ENCODE measurements at regions not wholly inside any gene's neighbourhood (a gene's known extent, or its start where the extent isn't known, plus 50 kb on each side); places are given as distances from the start of the nearest gene placed in this dataset.
"Not testable (repeated sequence)": the region's sequence is repeated elsewhere in the genome, so short reads cannot be mapped to it uniquely, and the experiment has no call there.

DNA sequence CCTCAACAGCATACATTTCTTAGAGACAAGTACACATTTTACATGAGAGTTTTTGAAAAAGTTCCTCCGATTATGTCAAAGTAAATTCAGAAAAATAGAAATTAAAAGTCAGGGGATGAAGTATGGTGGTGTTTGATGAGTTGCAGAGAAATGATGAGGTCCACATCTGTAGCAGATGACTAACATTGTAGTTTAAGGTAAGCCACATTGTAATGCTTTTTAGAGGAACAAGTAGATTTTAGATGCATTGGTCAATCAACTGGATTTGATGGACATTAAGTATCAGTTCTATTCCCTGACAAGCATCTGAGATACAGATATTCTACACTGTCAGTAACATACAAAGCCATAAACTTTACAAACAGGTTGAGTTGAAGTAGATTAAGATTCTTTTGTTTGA lies 402.4 kb upstream of the RORB start:
- no peaks in the 10 kb centered on the region for H3K4me1 ChIP-seq
- H3K36me3 ChIP-seq: no peaks in the 10 kb centered on the region
- no peaks in the 10 kb centered on the region for H3K9me3 ChIP-seq (replicated peaks in 1 of 11)
- H3K27me3 ChIP-seq: no peaks in the 10 kb centered on the region
- no peak overlapping the region for H3K4me2 ChIP-seq
- H3K27ac ChIP-seq: no peak overlapping the region
- no peak overlapping the region for H3K4me3 ChIP-seq
- no peak for TF ChIP-seq Cebpa-rat (IDR thresholded peaks at IDR 0.05)
- no peaks in the 10 kb centered on the region for H4K20me1 ChIP-seq
- no peak overlapping the region for H3K9ac ChIP-seq

DNA sequence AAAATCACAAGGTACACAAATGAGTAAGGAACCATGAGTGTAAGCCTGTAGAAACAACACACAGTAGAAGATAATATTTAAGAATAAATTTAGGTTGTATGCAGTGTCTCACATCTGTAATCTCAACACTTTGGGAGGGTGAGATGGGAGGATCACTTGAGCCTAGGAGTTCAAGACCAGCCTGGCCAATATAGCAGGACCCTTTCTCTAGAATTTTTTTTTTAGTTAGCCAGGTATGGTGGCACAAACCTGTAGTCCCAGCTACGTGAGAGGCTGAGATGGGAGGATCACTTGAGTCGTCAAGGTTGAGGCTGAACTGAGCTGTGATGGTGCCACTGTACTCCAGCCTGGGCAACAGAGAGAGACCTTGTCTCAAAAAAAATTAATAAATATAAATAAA lies 401.2 kb upstream of the RORB start:
- H4K20me1 ChIP-seq: no peaks in the 10 kb centered on the region
- H3K27ac ChIP-seq: no peak overlapping the region
- no peaks in the 10 kb centered on the region for H3K36me3 ChIP-seq
- H3K9me3 ChIP-seq (replicated peaks in 1 of 11): no peaks in the 10 kb centered on the region
- H3K9ac ChIP-seq: no peak overlapping the region
- H3K4me1 ChIP-seq: no peaks in the 10 kb centered on the region
- no peak overlapping the region for H3K4me2 ChIP-seq
- no peak for TF ChIP-seq Cebpa-rat (IDR thresholded peaks at IDR 0.05)
- H3K4me3 ChIP-seq: no peak overlapping the region
- H3K27me3 ChIP-seq: no peaks in the 10 kb centered on the region

GRCh38 chr9:74096420-74096819 lies 400.7 kb upstream of the RORB start:
- no peak for TF ChIP-seq Cebpa-rat (IDR thresholded peaks at IDR 0.05)
- H3K36me3 ChIP-seq: no peaks in the 10 kb centered on the region
- no peaks in the 10 kb centered on the region for H4K20me1 ChIP-seq
- H3K9ac ChIP-seq: no peak overlapping the region
- no peaks in the 10 kb centered on the region for H3K9me3 ChIP-seq (replicated peaks in 1 of 11)
- no peak overlapping the region for H3K27ac ChIP-seq
- no peaks in the 10 kb centered on the region for H3K27me3 ChIP-seq
- H3K4me3 ChIP-seq: no peak overlapping the region
- no peaks in the 10 kb centered on the region for H3K4me1 ChIP-seq
- H3K4me2 ChIP-seq: no peak overlapping the region

DNA sequence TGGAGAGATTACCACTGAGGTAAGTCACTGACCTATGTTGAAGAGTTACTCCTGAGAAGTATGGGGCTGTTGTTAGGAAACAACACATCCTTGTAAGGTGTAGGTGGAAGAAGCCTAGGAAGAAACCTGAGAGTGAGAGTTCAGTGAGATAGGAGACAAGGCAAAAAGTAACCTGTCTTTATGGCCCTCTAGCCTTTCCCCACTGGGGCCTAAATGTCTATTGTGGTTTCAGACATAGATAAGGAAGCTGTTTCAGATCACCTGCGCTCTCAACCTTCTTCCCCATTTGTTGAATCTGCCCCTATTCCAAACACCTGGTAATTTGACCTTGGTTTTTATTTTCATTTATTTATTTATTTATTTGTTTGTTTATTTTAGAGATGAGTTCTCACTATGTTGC lies 397.1 kb upstream of the RORB start:
- no peaks in the 10 kb centered on the region for H3K36me3 ChIP-seq
- no peaks in the 10 kb centered on the region for H4K20me1 ChIP-seq
- H3K9ac ChIP-seq: no peak overlapping the region
- no peaks in the 10 kb centered on the region for H3K4me1 ChIP-seq
- TF ChIP-seq Cebpa-rat (IDR thresholded peaks at IDR 0.05): no peak
- H3K4me3 ChIP-seq: no peak overlapping the region
- no peak overlapping the region for H3K27ac ChIP-seq
- no peaks in the 10 kb centered on the region for H3K27me3 ChIP-seq
- H3K9me3 ChIP-seq (replicated peaks in 1 of 11): peaks cover 0 to 11% (median 3%) of the 10 kb centered on the region in 11 experiments; a peak in 3 of 22 replicates
- H3K4me2 ChIP-seq: no peak overlapping the region

- H3K4me3 ChIP-seq, H3K9ac ChIP-seq, H4K20me1 ChIP-seq, H3K36me3 ChIP-seq, H3K27me3 ChIP-seq, H3K27ac ChIP-seq, H3K4me2 ChIP-seq, H3K4me1 ChIP-seq: not testable (repeated sequence)
- peaks cover 0 to 11% (median 4%) of the 10 kb centered on the region in 11 experiments; a peak in 3 of 22 replicates for H3K9me3 ChIP-seq (replicated peaks in 1 of 11)
Observed at GRCh38 chr9:74102148-74102547, 395.0 kb upstream of the RORB start.

DNA sequence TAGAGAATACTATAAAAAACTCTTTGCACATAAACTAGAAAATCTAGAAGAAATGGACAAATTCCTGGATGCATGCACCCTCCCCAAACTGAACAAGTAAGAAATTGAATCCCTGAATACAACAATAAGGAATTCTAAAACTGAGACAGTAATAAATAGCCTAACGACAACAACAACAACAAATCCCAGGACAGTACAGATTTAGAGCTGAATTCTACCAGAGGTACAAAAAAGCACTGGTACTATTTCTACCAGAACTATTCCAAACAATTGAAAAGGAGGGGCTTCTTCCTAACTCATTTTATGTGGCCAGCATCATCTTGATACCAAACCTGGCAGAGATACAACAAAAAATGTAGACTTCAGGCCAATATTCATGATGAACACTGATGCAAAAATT lies 394.4 kb upstream of the RORB start:
- H3K4me3 ChIP-seq: no peak overlapping the region
- H3K27me3 ChIP-seq: no peaks in the 10 kb centered on the region
- no peak overlapping the region for H3K9ac ChIP-seq
- no peak for TF ChIP-seq Cebpa-rat (IDR thresholded peaks at IDR 0.05)
- H3K4me1 ChIP-seq: no peaks in the 10 kb centered on the region
- H4K20me1 ChIP-seq: no peaks in the 10 kb centered on the region
- no peaks in the 10 kb centered on the region for H3K36me3 ChIP-seq
- H3K4me2 ChIP-seq: no peak overlapping the region
- no peak overlapping the region for H3K27ac ChIP-seq
- H3K9me3 ChIP-seq (replicated peaks in 1 of 11): peaks cover 0 to 11% (median 4%) of the 10 kb centered on the region in 11 experiments; a peak in 3 of 22 replicates

DNA sequence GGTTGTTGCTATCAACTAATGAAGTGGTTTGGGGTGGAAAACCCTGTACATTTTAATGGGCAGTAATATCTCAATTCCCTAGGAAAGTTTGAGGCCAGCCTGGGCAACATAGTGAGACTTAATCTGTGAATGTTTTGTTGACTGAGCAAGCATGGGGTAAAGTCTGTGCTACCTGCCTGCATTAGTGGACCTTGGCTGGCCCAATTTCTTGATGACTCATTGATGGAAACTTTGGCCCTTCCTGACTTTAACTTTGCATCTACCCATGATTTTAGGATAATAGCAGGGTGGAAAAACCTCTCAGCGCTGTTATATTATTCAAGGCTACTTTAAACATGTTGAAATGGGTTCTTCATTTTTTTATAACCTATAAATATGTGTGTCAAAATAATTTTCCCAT lies 389.4 kb upstream of the RORB start:
- no peak for TF ChIP-seq Cebpa-rat (IDR thresholded peaks at IDR 0.05)
- H3K27ac ChIP-seq: no peak overlapping the region
- H3K4me2 ChIP-seq: no peak overlapping the region
- no peak overlapping the region for H3K4me3 ChIP-seq
- no peaks in the 10 kb centered on the region for H3K36me3 ChIP-seq
- peaks cover 0 to 11% (median 4%) of the 10 kb centered on the region in 11 experiments; a peak in 3 of 22 replicates for H3K9me3 ChIP-seq (replicated peaks in 1 of 11)
- H3K4me1 ChIP-seq: no peaks in the 10 kb centered on the region
- no peaks in the 10 kb centered on the region for H4K20me1 ChIP-seq
- no peak overlapping the region for H3K9ac ChIP-seq
- H3K27me3 ChIP-seq: no peaks in the 10 kb centered on the region

DNA sequence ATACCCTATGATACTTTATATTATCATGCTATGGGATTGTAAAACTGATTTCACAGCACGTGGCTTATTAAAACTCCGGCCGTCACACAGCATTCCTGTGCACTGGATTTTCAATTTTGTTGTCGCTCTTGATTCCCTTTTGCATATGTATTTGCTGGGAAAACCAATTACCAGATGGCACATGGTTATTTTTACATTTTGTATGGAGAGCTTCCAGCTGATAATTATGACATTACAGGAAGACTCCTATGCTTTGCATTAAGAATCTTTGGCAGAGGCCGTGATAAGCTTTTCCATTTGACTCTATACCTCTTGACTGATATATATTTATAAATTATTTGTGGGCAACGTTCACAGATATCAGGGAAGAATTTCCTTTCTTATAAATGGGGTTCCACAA lies 381.2 kb upstream of the RORB start:
- no peak overlapping the region for H3K9ac ChIP-seq
- no peak overlapping the region for H3K4me2 ChIP-seq
- H4K20me1 ChIP-seq: no peaks in the 10 kb centered on the region
- no peak for TF ChIP-seq Cebpa-rat (IDR thresholded peaks at IDR 0.05)
- H3K4me1 ChIP-seq: no peaks in the 10 kb centered on the region
- H3K9me3 ChIP-seq (replicated peaks in 1 of 11): no peaks in the 10 kb centered on the region
- H3K27ac ChIP-seq: no peak overlapping the region
- H3K4me3 ChIP-seq: no peak overlapping the region
- H3K36me3 ChIP-seq: no peaks in the 10 kb centered on the region
- H3K27me3 ChIP-seq: no peaks in the 10 kb centered on the region

DNA sequence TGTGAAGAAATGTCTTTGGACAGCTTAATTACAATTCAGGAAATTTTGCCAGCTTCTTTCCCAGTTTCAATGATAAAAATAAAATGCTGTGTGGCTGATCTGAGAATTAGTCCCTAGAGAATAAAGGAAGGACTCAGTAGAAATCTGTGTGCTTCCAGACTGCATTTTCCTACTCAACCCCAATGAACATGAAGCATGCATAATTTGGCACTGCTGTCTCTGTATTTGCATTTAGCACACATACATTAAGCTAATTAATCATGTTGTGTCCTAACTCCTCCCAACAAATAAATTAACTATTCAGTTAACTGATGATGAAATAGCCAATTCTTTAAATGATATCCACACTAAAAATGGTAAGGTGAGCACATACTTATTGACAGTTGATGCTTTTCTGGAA lies 380.0 kb upstream of the RORB start:
- Histone ChIP-seq H3K36me3 (no peaks in the 10 kb centered on the region), H3K9me3 (replicated peaks in 1 of 11) (no peaks in the 10 kb centered on the region), H4K20me1 (no peaks in the 10 kb centered on the region), H3K4me1 (no peaks in the 10 kb centered on the region), H3K4me2 (no peak overlapping the region), H3K4me3 (no peak overlapping the region), H3K27me3 (no peaks in the 10 kb centered on the region), H3K27ac (no peak overlapping the region), H3K9ac (no peak overlapping the region)
- no peak for TF ChIP-seq Cebpa-rat (IDR thresholded peaks at IDR 0.05)

DNA sequence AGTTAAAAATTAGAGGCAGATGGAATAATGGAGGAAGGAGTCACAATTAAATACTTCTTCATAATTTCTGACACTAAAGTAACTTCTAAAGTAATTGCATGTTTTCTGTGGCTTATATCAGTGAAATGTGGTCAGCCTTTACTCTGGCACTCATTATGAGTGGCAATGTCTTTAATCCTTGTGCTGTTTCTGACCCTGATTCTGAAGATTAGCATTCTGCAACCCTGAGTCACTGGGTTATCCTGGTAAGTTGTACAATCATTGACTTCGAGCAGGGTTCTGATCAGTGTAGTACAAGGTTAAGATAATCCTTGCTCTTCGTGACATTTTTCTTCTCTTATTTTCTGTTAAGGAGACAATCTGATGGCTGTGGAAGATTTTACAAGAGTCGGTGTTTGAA lies 379.4 kb upstream of the RORB start:
- Histone ChIP-seq H3K36me3 (peaks cover 0 to 3% (median 0%) of the 10 kb centered on the region in 11 experiments; a peak in 1 of 22 replicates), H3K4me2 (no peak overlapping the region), H4K20me1 (no peaks in the 10 kb centered on the region), H3K4me3 (no peak overlapping the region), H3K4me1 (no peaks in the 10 kb centered on the region), H3K27me3 (no peaks in the 10 kb centered on the region), H3K27ac (no peak overlapping the region), H3K9me3 (replicated peaks in 1 of 11) (no peaks in the 10 kb centered on the region), H3K9ac (no peak overlapping the region)
- TF ChIP-seq Cebpa-rat (IDR thresholded peaks at IDR 0.05): no peak

DNA sequence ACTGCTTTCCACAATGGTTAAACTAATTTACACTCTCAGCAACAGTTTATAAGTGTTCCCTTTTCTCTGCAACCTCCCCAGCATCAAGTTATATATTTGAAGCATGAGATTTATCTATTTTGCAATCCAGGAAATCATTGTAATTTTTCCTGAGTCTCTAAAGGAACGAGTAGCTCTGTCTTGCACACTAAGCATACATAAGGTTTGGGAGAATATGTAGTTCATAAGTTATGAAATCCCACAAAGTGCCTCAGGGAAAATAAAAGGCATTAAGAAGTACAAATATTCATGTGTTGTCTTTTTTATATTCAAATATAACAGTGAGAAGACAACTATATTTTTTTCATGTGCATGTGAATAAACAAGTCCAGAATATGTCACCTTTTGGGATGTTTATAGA lies 377.1 kb upstream of the RORB start:
- no peaks in the 10 kb centered on the region for H3K4me1 ChIP-seq
- no peak overlapping the region for H3K27ac ChIP-seq
- H3K27me3 ChIP-seq: peaks cover 0 to 1% (median under 1%) of the 10 kb centered on the region in 11 experiments; a peak in 5 of 22 replicates
- H3K9ac ChIP-seq: no peak overlapping the region
- no peaks in the 10 kb centered on the region for H4K20me1 ChIP-seq
- TF ChIP-seq Cebpa-rat (IDR thresholded peaks at IDR 0.05): no peak
- H3K36me3 ChIP-seq: peaks cover 0 to 4% (median 0%) of the 10 kb centered on the region in 11 experiments; a peak in 1 of 22 replicates
- H3K4me2 ChIP-seq: no peak overlapping the region
- no peak overlapping the region for H3K4me3 ChIP-seq
- H3K9me3 ChIP-seq (replicated peaks in 1 of 11): no peaks in the 10 kb centered on the region

Measured in BLaER1 treated with 17β-estradiol and CSF1 and Interleukin-3, amounts not matched to agents 10 nM and 100 nM (cell line).